HG03469 (cell line): ENCODE measurements at regions not wholly inside any gene's neighbourhood (a gene's known extent, or its start where the extent isn't known, plus 50 kb on each side); places are given as distances from the start of the nearest gene placed in this dataset.

ENCODE experiments used
- ATAC-seq: cut with Tn5 transposase; IDR thresholded peaks from one replicate; pipeline ENCODE4 v1.9.1; 2021; ENCODE audit warnings: mild to moderate bottlenecking, moderate library complexity, moderate number of reproducible peaks; ENCODE audit not compliant: unreplicated experiment

DNA sequence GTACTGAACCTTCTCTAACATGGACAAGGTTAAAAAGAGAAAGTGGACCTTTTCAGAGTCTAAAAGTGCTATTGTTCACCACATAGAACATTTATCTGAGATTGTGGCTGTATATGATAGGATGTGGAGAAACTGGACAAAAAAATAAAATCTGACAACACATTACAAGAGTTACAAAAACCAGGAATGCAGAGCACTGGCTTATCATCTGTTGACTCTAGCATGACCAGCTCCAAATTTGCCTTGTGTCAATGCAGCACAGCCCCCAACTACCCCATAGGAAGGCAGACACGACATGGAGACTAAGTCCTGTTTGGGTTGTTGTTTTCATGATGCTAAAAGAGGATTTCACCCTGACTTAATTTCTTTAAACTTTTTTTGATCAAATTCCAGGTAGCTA is 436.9 kb upstream of the MARCKS start:
- ATAC-seq = no peak

DNA sequence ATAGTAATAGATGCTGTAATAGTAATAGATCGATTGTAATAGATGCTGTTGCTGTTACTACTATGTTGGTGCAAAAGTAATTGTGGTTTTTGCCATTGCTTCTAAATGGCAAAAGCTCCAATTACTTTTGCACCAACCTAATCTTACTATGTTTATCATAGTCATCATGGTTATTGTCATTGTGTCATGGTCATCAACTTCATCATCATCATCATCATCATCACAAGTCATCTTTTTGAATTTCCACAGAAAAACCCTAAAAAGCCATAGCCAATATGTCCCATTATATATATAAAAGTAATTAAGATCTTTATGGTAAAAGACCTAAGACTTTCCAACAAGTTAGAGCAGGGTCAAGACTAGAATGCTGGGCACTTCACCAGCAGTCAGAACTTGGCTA is 435.1 kb upstream of the MARCKS start:
- ATAC-seq = no peak

GRCh38 chr6:113423956-113424355 is 433.2 kb upstream of the MARCKS start:
- ATAC-seq = no peak

GRCh38 chr6:113425977-113426660 is 431.0 kb upstream of the MARCKS start:
- no peak for ATAC-seq

- no peak for ATAC-seq
These were observed 429.5 kb upstream of the MARCKS start for GRCh38 chr6:113427617-113428016.

DNA sequence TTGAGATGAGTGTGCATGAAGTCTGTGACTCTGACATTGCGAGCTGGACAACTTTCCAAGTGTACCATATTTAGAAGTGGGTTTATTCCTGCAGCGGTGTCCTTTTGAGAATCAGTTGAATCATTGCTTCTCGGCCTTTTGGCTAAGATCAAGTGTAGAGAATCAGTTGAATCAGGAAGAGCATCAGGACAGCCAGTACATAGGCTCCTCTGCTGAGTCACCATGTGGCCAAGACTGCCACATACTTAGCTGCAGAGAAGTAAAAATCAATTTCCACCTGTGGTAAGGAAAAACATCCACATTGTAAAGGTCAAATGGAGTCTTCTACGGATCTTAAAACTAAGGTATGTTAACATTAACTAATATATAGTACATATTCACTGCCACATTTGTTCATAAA is 428.4 kb upstream of the MARCKS start:
- ATAC-seq = no peak

DNA sequence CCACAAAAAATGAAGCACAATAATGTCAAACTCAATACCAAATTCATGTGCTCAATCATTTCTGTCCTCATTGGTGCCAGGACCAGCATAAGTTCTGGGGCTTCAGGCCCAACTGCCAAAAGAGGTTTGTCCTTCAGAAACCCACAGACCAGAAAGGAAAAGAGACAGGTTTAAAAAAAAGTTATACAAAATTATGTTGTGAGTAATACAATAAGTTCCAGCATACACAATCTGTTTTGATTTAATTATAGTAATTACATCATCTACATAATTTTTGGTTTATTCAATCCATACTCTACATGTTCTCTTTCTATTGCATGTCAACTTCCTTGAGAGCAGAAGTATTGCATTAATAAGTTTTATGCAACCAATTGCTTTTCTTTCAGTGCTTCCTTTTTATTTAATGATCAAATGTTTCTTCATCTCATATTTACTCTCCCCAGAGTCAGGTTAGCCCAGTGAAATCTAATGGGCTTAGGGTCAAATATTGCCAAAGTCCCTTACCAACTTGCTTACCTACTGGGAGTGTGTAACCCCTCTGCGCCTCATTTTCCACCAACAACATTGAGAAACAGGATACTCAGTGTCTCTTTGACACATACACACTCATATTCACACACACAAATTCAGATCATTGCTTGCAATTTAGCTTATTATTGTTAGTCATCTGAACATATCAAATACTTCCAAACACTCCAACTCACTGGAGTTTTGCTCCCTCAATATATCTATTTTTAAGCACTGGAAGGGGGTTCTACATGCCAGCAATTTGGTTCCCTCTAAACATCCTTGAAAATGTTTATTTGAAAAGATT is 424.4 kb upstream of the MARCKS start:
- no peak for ATAC-seq

DNA sequence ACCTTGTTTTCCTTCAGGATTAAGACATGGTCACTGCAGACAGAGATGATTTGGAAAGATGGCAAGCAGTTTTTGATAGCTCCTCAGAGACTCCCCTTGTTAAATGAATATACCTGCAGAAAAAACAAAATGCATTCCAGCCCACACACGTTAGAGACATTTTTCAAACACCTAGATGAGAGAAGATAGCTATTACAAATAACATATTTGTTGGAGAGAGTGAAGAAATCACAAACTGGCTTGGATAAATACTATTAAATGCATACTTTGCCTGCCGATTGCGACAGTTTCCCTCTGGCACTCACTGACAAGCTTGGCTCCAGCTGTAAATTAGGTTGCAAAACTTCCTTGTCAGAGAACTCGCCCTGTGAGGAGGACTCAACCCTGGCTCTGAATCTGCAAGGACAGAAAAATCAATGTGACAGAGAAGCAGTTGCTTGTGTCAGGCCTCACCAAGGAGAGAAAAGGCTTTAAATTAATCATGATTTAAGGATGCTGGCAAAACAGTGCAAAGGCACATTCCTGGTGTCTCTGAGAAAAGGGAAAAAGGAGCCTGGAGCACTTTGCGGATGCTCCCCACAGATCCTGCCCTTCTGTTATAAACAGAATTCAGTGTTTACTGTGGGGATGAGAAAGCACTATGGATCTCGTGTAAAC is 423.7 kb upstream of the MARCKS start:
- ATAC-seq = no peak

- no peak for ATAC-seq
These were observed 422.5 kb upstream of the MARCKS start for GRCh38 chr6:113434641-113435040.

DNA sequence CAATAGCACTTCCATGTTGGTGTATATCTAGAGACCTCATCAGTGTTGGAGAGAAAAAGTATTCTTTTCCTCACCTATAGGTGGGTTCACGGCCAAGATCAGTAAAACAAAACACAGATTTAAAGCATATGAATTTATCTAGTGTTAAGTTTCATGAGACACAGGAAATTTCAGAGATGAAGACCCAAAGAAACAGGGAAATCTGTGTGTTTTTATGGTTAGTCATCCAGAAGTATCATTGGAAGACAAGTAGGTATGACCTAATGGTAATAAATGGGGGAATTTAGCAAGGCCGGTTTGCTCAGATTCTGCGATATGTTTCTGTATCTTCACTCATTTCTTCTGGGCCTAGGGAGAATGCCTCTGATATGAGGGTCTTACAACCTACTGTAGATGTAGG is 419.6 kb upstream of the MARCKS start:
- no peak for ATAC-seq

- no peak for ATAC-seq
These were observed 417.3 kb upstream of the MARCKS start for GRCh38 chr6:113439866-113440265.

- ATAC-seq = no peak
These were observed 415.1 kb upstream of the MARCKS start for GRCh38 chr6:113442040-113442439.

- ATAC-seq = no peak
These were observed 411.9 kb upstream of the MARCKS start for GRCh38 chr6:113445201-113445600.

- no peak for ATAC-seq
These were observed 409.9 kb upstream of the MARCKS start for GRCh38 chr6:113447088-113447831.

DNA sequence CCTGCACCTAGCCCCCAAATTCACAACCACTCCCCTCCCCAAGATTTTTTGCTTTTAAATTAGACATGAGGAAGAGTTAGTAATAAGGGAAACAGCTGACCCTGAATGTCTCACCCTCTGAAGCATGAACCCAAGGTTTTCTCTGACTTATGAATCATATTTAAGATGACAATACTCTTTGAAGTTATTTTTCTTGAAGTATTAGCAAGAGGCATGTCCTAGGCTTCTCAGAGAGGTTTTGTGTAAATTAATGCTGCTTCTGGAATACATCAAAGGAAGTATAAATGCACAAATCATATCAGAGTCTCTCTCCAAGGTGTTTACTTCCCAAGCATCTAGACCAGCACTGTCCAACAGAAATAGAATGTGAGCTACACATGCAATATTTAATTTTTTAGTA is 408.1 kb upstream of the MARCKS start:
- no peak for ATAC-seq

DNA sequence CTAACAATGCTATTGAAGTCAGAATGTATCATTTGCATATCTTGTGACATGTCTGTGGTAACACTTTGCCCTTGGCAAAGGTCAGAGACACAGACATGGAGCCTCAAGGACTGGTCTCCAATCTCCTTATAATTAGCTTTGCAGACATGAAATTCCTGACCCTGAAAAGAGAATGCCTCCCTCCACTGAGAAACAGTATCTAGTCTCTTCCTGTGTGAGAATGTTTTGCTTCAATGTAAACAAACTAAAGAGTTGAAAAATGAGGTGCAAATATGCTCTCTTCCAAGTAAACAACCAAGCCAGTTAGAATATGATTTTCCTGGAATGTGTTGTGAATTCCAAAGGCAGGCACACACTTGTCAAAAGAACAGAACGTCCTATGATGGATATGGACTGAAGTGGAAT is 407.1 kb upstream of the MARCKS start:
- ATAC-seq = no peak

- ATAC-seq = no peak
These were observed 406.1 kb upstream of the MARCKS start for GRCh38 chr6:113451049-113451448.

DNA sequence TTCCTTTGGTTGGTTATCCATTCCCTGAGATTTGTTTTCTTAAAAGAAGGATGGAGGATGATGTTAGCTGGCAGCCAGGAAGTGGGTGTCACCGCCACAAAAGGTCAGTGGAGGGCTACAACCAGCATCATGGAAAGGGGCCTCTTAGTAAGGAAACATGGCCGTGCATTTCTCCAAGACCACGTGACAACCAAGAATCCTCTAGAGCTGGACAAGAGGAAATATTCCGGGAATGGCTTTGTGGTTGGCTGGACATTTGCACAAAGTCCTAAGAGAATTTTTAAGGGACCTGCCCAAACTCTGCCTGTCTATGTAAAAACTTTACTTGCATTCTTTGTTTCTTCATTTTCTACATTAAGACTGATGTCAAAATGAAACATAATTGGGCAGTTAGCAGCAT is 399.9 kb upstream of the MARCKS start:
- ATAC-seq = no peak

GRCh38 chr6:113457751-113458150 is 399.4 kb upstream of the MARCKS start:
- no peak for ATAC-seq

DNA sequence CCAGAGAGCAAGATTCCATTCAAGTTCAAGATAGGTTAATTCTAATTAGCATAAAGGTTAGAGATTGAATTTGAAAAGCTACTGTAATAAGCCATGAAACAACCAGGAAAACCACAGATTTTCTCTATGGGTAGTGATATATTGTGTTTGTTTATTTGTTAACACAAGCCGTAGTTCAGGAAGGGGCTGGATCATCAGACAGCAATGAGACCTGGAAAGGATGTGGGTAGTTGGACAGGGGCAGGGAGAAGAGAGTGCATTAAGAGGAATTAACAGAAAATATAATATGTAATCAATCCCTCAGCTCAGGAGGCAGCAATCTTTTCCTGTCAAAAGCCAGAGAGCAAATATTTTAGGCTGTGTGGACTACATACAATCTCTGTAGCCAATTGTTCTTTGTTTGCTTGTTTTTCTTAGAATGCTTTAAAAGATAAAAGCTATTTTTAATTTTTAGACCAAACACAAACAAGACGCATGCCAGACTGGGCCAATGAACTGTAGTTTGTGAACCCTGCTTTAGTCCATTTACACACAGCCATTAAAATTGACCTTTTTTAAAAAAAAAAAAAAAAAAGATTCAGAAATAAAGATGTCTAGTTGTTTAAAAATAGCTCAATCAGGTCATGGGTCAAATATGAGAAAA is 398.7 kb upstream of the MARCKS start:
- no peak for ATAC-seq
